ENCODE measurements at regions not wholly inside any gene's neighbourhood (a gene's known extent, or its start where the extent isn't known, plus 50 kb on each side); places are given as distances from the start of the nearest gene placed in this dataset.

- Histone ChIP-seq H3K14ac (replicated peaks; ENCODE audit: low read depth, low read length) (no peak overlapping the region), H2AK9ac (replicated peaks; ENCODE audit: low read depth, low read length, poor library complexity) (no peak overlapping the region), H3K9me1 (ENCODE audit: insufficient read depth, low read length) (no peaks in the 10 kb centered on the region), H4K5ac (ENCODE audit: low read depth, low read length) (no peak overlapping the region), H2BK120ac (ENCODE audit: low read depth, low read length) (no peak overlapping the region), H3K4me3 (ENCODE audit: insufficient read depth, low read depth, low read length) (no peak overlapping the region), H4K91ac (ENCODE audit: insufficient read depth, low read depth, low read length) (no peak overlapping the region), H2AK5ac (ENCODE audit: low read depth, low read length) (no peak overlapping the region), H2BK5ac (ENCODE audit: low read depth, low read length, poor library complexity, severe bottlenecking) (no peak overlapping the region), H3K27me3 (ENCODE audit: control insufficient read depth, insufficient read depth, low read length) (no peaks in the 10 kb centered on the region), H3K79me1 (ENCODE audit: low read depth in 1 of 2, low read length in 2 of 2) (no peaks in the 10 kb centered on the region), H3K9ac (ENCODE audit: low read depth, low read length) (no peak overlapping the region), H3K18ac (ENCODE audit: low read depth, low read length) (no peak overlapping the region), H2BK20ac (ENCODE audit: low read depth, low read length) (no peak overlapping the region), H3K4ac (ENCODE audit: low read depth, low read length) (no peak overlapping the region), H3K4me1 (ENCODE audit: control insufficient read depth, insufficient read depth, low read length) (no peaks in the 10 kb centered on the region), H4K8ac (ENCODE audit: low read depth in 2 of 2, low read length in 2 of 2) (no peak overlapping the region), H3K56ac (ENCODE audit: extremely low read depth, insufficient read depth, low read length) (no peak overlapping the region), H3K27ac (ENCODE audit: insufficient read depth, low read length) (no peak overlapping the region), H3K23ac (ENCODE audit: low read depth, low read length) (no peak overlapping the region), H3K36me3 (ENCODE audit: control insufficient read depth, insufficient read depth, low read length) (no peaks in the 10 kb centered on the region), H3K4me2 (ENCODE audit: low read depth, low read length) (no peak overlapping the region), H2AFZ (replicated peaks; ENCODE audit: low read length, poor library complexity) (no peak overlapping the region), H2BK15ac (ENCODE audit: low read depth, low read length) (no peak overlapping the region), H3K9me3 (ENCODE audit: control insufficient read depth, insufficient read depth, low read length) (no peaks in the 10 kb centered on the region), H4K20me1 (ENCODE audit: insufficient read depth, low read length) (no peaks in the 10 kb centered on the region)
- ATAC-seq (ENCODE audit: low read depth) (no peak), DNase-seq (no peak)
- no TSS peak for BruUV-seq (replicated peaks)
- intact Hi-C loops (cut with micrococcal nuclease) = loop anchor here (5.0 kb wide), 1 partner anchor 108 kb away; no protein-coding TSS in a partner anchor
- POLR2A ChIA-PET (ENCODE audit: unreplicated experiment) = no interaction called here
- CTCF ChIA-PET = no interaction called here
- dilution Hi-C loops (cut with HindIII; ENCODE audit: low sequenced_read_pairs, unreplicated experiment) = no loop called here
- 100% methylated on average over 1 of the region's 5 CpGs; no CpG with 5 or more reads in 1 of the 2 experiments for WGBS, 2 experiments (ENCODE audit: extremely low coverage in 2 of 2, insufficient read length in 1 of 2)
- TF ChIP-seq MAZ (IDR thresholded peaks at IDR 0.05; ENCODE audit: borderline replicate concordance, low read depth, low read length) (no peak), POLR2A (IDR thresholded peaks at IDR 0.05; ENCODE audit: low read depth, low read length) (no peak), CEBPB (IDR thresholded peaks at IDR 0.05; ENCODE audit: low read depth, low read length) (no peak), SMC3 (IDR thresholded peaks at IDR 0.05; ENCODE audit: low read depth, low read length) (no peak), USF2 (IDR thresholded peaks at IDR 0.05; ENCODE audit: low read depth, low read length) (no peak), CHD1 (IDR thresholded peaks at IDR 0.05; ENCODE audit: low read depth, low read length) (no peak)
- TF ChIP-seq, protein P1, sequence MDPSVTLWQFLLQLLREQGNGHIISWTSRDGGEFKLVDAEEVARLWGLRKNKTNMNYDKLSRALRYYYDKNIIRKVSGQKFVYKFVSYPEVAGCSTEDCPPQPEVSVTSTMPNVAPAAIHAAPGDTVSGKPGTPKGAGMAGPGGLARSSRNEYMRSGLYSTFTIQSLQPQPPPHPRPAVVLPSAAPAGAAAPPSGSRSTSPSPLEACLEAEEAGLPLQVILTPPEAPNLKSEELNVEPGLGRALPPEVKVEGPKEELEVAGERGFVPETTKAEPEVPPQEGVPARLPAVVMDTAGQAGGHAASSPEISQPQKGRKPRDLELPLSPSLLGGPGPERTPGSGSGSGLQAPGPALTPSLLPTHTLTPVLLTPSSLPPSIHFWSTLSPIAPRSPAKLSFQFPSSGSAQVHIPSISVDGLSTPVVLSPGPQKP (IDR thresholded peaks at IDR 0.05; ENCODE audit: borderline replicate concordance, low read depth, low read length) = no peak
- in situ Hi-C loops (cut with MboI; ENCODE audit: low sequenced_read_pairs) = no loop called here
Measured at GRCh38 chr3:168284728-168285127, 189.0 kb upstream of the GOLIM4 start.
